CD14-positive monocyte (primary cell): ENCODE measurements at regions not wholly inside any gene's neighbourhood (a gene's known extent, or its start where the extent isn't known, plus 50 kb on each side); places are given as distances from the start of the nearest gene placed in this dataset.
"Not testable (repeated sequence)": the region's sequence is repeated elsewhere in the genome, so short reads cannot be mapped to it uniquely, and the experiment has no call there.

Experiments used
- DNase-seq, 3 donors: peaks; one replicate each; pipeline ENCODE4 v3.0.0-alpha.2; 2011 to 2022
- H2AFZ ChIP-seq: 2 replicates; pipeline ENCODE4 v1.6.0; 2012; ENCODE audit warnings: mild to moderate bottlenecking, low read depth, low read length, inconsistent platforms; ENCODE audit not compliant: insufficient read depth, poor library complexity, severe bottlenecking
- H3K27ac ChIP-seq, 2 donors: 1 replicate in 1 of 2; 2 replicates in 1 of 2; pipeline ENCODE4 v1.5.1; 2012 to 2013; ENCODE audit warnings: low read length in 2 of 2, control low read depth in 1 of 2, inconsistent platforms in 1 of 2, low read depth in 1 of 2, mild to moderate bottlenecking in 1 of 2
- H3K27me3 ChIP-seq, 2 donors: one replicate each; pipeline versions ENCODE4 v1.6.0 to v1.6.1; 2011 to 2013; ENCODE audit warnings: low read length in 2 of 2; ENCODE audit not compliant: control insufficient read depth in 2 of 2, insufficient read depth in 2 of 2
- H3K36me3 ChIP-seq, 2 donors: replicated peaks in 1 of 2; 1 replicate in 1 of 2; 2 replicates in 1 of 2; pipeline versions ENCODE4 v1.5.1 to v1.6.1; 2012 to 2013; ENCODE audit warnings: low read length in 2 of 2, control low read depth in 1 of 2, inconsistent platforms in 1 of 2, mild to moderate bottlenecking in 1 of 2; ENCODE audit not compliant: insufficient read depth in 2 of 2, control insufficient read depth in 1 of 2
- H3K4me1 ChIP-seq, 2 donors: 1 replicate in 1 of 2; 2 replicates in 1 of 2; pipeline versions ENCODE4 v1.5.1 to v1.6.1; 2012 to 2013; ENCODE audit warnings: low read length in 2 of 2, control low read depth in 1 of 2, inconsistent platforms in 1 of 2, mild to moderate bottlenecking in 1 of 2, moderate library complexity in 1 of 2; ENCODE audit not compliant: insufficient read depth in 2 of 2, control insufficient read depth in 1 of 2
- H3K4me2 ChIP-seq: replicated peaks from 2 replicates; pipeline ENCODE3; 2012; ENCODE audit warnings: low read length, moderate library complexity, mild to moderate bottlenecking; ENCODE audit not compliant: poor library complexity, severe bottlenecking; ENCODE audit errors: extremely low read depth
- H3K4me3 ChIP-seq, 3 experiments: fragments of 200-600 bp in 1 of 3; sonication (generic) in 1 of 3; replicated peaks in 1 of 3; 1 replicate in 2 of 3; 2 replicates in 1 of 3; pipeline ENCODE4 v1.5.1; 2011 to 2013; ENCODE audit warnings: low read length in 3 of 3, mild to moderate bottlenecking in 3 of 3, control low read depth in 2 of 3, low read depth in 2 of 3, inconsistent platforms in 1 of 3, moderate library complexity in 1 of 3
- H3K79me2 ChIP-seq: 2 replicates; pipeline ENCODE4 v1.6.0; 2012; ENCODE audit warnings: mild to moderate bottlenecking, control low read depth, inconsistent platforms, low read length, moderate library complexity; ENCODE audit not compliant: insufficient read depth
- H3K9ac ChIP-seq: 2 replicates; pipeline ENCODE4 v1.6.0; 2017; ENCODE audit warnings: low read length, mild to moderate bottlenecking; ENCODE audit not compliant: insufficient read depth, poor library complexity, severe bottlenecking
- H3K9me3 ChIP-seq, 2 donors: replicated peaks in 1 of 2; 1 replicate in 1 of 2; 2 replicates in 1 of 2; pipeline versions ENCODE4 v1.5.1 to v1.6.1; 2012 to 2013; ENCODE audit warnings: low read length in 2 of 2, control low read depth in 1 of 2; ENCODE audit not compliant: control insufficient read depth in 1 of 2, insufficient read depth in 1 of 2
- H4K20me1 ChIP-seq: 2 replicates; pipeline ENCODE4 v1.6.0; 2012; ENCODE audit warnings: mild to moderate bottlenecking, low read length, control low read depth, moderate library complexity; ENCODE audit not compliant: insufficient read depth
- H3K27ac Mint-ChIP-seq, 7 donors: one replicate each; pipeline ENCODE4 v1.8.0; 2020; ENCODE audit warnings: mild to moderate bottlenecking in 7 of 7, mixed read lengths in 7 of 7, moderate library complexity in 6 of 7, inconsistent platforms in 2 of 7
- H3K27me3 Mint-ChIP-seq, 3 donors: one replicate each; pipeline ENCODE4 v1.8.0; 2021 to 2022; ENCODE audit warnings: low read depth in 3 of 3, mild to moderate bottlenecking in 3 of 3, mixed read lengths in 3 of 3, moderate library complexity in 3 of 3, inconsistent platforms in 1 of 3
- H3K36me3 Mint-ChIP-seq, 2 donors: one replicate each; pipeline ENCODE4 v1.8.0; 2020; ENCODE audit warnings: mixed read lengths in 2 of 2, inconsistent platforms in 1 of 2, mild to moderate bottlenecking in 1 of 2
- H3K4me1 Mint-ChIP-seq: one replicate; pipeline ENCODE4 v1.8.0; 2020; ENCODE audit warnings: mild to moderate bottlenecking, mixed read lengths
- H3K4me3 Mint-ChIP-seq, 2 donors: one replicate each; pipeline ENCODE4 v1.8.0; 2020; ENCODE audit warnings: mild to moderate bottlenecking in 2 of 2, mixed read lengths in 2 of 2, moderate library complexity in 1 of 2
- H3K9me3 Mint-ChIP-seq, 7 donors: one replicate each; pipeline ENCODE4 v1.8.0; 2020 to 2022; ENCODE audit warnings: mixed read lengths in 7 of 7, mild to moderate bottlenecking in 6 of 7, moderate library complexity in 6 of 7, inconsistent platforms in 2 of 7
- WGBS: methylation state at CpG from one replicate; pipeline ENCODE4 v1.1.5; 2013; ENCODE audit warnings: missing lambda C conversion rate; ENCODE audit not compliant: insufficient coverage; 5-methylcytosine and 5-hydroxymethylcytosine counted together
- intact Hi-C, 2 donors: fragments of 100-400 bp; cut with micrococcal nuclease; formaldehyde crosslinking; loops; one replicate each; pipeline versions ENCODE4 v1.15.0 to v1.15.1; 2023
- TF ChIP-seq, protein P1 (sequence below): fragments of 200-600 bp; IDR thresholded peaks from one replicate; pipeline ENCODE4 v1.8.0; 2022; ENCODE audit warnings: antibody characterized with exemption, mild to moderate bottlenecking

DNA sequence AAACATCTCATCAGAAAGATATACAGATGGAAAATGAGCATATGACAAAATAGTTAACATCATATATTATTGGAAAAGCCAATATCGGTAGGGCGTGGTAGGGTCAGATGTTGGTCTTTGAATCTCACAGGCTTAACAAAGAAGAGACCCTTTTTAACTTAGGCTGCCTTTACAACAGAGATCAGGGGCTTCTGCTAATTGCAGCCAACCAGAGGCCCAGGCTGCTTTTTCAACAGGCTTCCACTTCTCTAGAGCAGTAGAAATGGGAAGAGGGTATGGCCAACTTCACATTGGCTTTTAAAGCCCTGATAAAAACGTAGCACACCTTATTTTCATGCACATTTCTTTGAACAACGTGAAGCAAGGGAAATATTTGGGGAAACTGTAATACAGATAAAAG, 764.3 kb upstream of the CTNND2 start:
- Histone ChIP-seq H2AFZ (no peak overlapping the region), H3K4me3 (no peak overlapping the region), H3K27ac (no peak overlapping the region), H3K27me3 (no peaks in the 10 kb centered on the region), H3K36me3 (no peaks in the 10 kb centered on the region), H3K79me2 (no peaks in the 10 kb centered on the region), H4K20me1 (no peaks in the 10 kb centered on the region), H3K4me1 (no peaks in the 10 kb centered on the region), H3K9me3 (peaks cover 11 to 15% of the 10 kb centered on the region in 2 donors), H3K9ac (no peak overlapping the region), H3K4me2 (no peak overlapping the region)
- no peak for DNase-seq
- peaks cover 19 to 45% (median 29%) of the 10 kb centered on the region in 7 donors for H3K9me3 Mint-ChIP-seq
- no peak overlapping the region for H3K27ac Mint-ChIP-seq
- no CpG with 5 or more reads among the region's 4 CpGs for WGBS
- H3K27me3 Mint-ChIP-seq = peaks cover 0 to 2% (median 0%) of the 10 kb centered on the region in 3 donors
- TF ChIP-seq, protein P1, sequence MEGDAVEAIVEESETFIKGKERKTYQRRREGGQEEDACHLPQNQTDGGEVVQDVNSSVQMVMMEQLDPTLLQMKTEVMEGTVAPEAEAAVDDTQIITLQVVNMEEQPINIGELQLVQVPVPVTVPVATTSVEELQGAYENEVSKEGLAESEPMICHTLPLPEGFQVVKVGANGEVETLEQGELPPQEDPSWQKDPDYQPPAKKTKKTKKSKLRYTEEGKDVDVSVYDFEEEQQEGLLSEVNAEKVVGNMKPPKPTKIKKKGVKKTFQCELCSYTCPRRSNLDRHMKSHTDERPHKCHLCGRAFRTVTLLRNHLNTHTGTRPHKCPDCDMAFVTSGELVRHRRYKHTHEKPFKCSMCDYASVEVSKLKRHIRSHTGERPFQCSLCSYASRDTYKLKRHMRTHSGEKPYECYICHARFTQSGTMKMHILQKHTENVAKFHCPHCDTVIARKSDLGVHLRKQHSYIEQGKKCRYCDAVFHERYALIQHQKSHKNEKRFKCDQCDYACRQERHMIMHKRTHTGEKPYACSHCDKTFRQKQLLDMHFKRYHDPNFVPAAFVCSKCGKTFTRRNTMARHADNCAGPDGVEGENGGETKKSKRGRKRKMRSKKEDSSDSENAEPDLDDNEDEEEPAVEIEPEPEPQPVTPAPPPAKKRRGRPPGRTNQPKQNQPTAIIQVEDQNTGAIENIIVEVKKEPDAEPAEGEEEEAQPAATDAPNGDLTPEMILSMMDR = no peak
- H3K4me1 Mint-ChIP-seq = no peaks in the 10 kb centered on the region
- no peak overlapping the region for H3K4me3 Mint-ChIP-seq
- H3K36me3 Mint-ChIP-seq = no peaks in the 10 kb centered on the region
- intact Hi-C loops = no loop called here

DNA sequence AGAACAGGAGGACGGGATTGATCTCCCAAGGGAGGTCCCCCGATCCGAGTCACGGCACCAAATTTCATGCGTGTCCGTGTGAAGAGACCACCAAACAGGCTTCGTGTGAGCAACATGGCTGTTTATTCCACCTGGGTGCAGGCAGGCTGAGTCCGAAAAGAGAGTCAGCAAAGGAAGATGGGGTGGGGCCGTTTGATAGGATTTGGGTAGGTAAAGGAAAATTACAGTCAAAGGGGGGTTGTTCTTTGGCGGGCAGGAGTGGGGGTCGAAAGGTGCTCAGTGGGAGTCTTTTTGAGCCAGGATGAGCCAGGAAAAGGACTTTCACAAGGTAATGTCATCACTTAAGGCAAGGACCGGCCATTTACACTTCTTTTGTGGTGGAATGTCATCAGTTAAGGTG, 763.6 kb upstream of the CTNND2 start:
- H3K36me3 ChIP-seq = not testable (repeated sequence)

DNA sequence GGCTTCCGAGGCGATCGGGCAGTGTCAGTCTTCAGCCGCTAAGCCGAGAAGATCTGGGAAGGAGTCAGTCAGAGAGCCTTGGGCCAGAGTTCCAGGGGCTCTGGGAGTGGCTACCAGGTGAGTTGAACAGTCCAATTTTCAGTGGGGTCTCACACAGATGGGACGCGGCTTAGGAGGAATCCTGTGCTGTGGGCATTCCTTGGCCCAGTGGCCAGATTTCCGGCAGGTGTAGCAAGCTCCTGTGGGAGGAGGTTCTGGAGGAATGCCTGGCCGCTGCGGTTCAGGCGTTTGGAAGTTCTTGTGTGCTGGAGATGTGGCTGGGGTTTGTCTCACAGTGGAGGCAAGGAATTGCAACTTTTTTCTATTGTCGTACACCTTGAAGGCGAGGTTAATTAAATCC, 761.5 kb upstream of the CTNND2 start:
- H3K9me3 Mint-ChIP-seq = peaks cover 24 to 50% (median 36%) of the 10 kb centered on the region in 7 donors
- H3K27me3 ChIP-seq, H3K27ac ChIP-seq, H3K4me1 ChIP-seq, H3K79me2 ChIP-seq, H4K20me1 ChIP-seq, intact Hi-C loops, H3K9ac ChIP-seq, H3K4me3 ChIP-seq, H3K27ac Mint-ChIP-seq, H3K4me1 Mint-ChIP-seq, H3K4me3 Mint-ChIP-seq, DNase-seq, H3K4me2 ChIP-seq, H2AFZ ChIP-seq, H3K27me3 Mint-ChIP-seq, H3K36me3 Mint-ChIP-seq, H3K36me3 ChIP-seq: not testable (repeated sequence)
- H3K9me3 ChIP-seq = peaks cover 22 to 30% of the 10 kb centered on the region in 2 donors
- WGBS = 100% methylated on average over 3 of the region's 13 CpGs

More for the DNA sequence above, 763.6 kb upstream of the CTNND2 start:
- peak overlapping the region in 1 of 7 donors; percentile 41 for H3K27ac Mint-ChIP-seq
- H3K4me1 ChIP-seq, DNase-seq, H3K27me3 ChIP-seq, H3K36me3 Mint-ChIP-seq, H3K4me3 ChIP-seq, H2AFZ ChIP-seq, H3K4me1 Mint-ChIP-seq, H4K20me1 ChIP-seq, H3K4me2 ChIP-seq, H3K27me3 Mint-ChIP-seq, H3K9ac ChIP-seq, H3K79me2 ChIP-seq, intact Hi-C loops, H3K27ac ChIP-seq: not testable (repeated sequence)
- peaks cover 18 to 40% (median 26%) of the 10 kb centered on the region in 7 donors for H3K9me3 Mint-ChIP-seq
- H3K9me3 ChIP-seq = peaks cover 11 to 14% of the 10 kb centered on the region in 2 donors
- WGBS = 77% methylated on average over 5 of the region's 12 CpGs
- H3K4me3 Mint-ChIP-seq = peak overlapping the region in 1 of 2 donors; percentile 2
